Activated CD4-positive, alpha-beta T cell treated with anti-CD3 and anti-CD28 coated beads, Interleukin-2, amount 10 ng/mL, durations not matched to agents 7 days and 5 days (primary cell): ENCODE measurements at regions not wholly inside any gene's neighbourhood (a gene's known extent, or its start where the extent isn't known, plus 50 kb on each side); places are given as distances from the start of the nearest gene placed in this dataset.
A peak's percentile ranks its signal among the peaks of the same experiment; 100 is the strongest.
"Not testable (repeated sequence)": the region's sequence is repeated elsewhere in the genome, so short reads cannot be mapped to it uniquely, and the experiment has no call there.

ENCODE experiments used
- CTCF ChIA-PET: fragments of 350-600 bp; sonication (Branson Sonifier 250); formaldehyde crosslinking; loops from one replicate; lab custom pipeline; 2021; ENCODE audit warnings: antibody characterized with exemption; lab: Charles Lee
- POLR2A ChIA-PET: fragments of 350-600 bp; sonication (Branson Sonifier 250); formaldehyde crosslinking; loops from one replicate; lab custom pipeline; 2021; ENCODE audit warnings: antibody characterized with exemption; lab: Charles Lee
- DNase-seq: peaks from one replicate; pipeline ENCODE4 v3.0.0-alpha.2; 2020
- H3K27ac Mint-ChIP-seq: one replicate; pipeline ENCODE4 v1.8.0; 2021; ENCODE audit warnings: mild to moderate bottlenecking, moderate library complexity, mixed read lengths
- H3K27me3 Mint-ChIP-seq: one replicate; pipeline ENCODE4 v1.8.0; 2021; ENCODE audit warnings: mixed read lengths
- H3K36me3 Mint-ChIP-seq: one replicate; pipeline ENCODE4 v1.8.0; 2021; ENCODE audit warnings: low read depth, mixed read lengths
- H3K4me1 Mint-ChIP-seq: one replicate; pipeline ENCODE4 v1.8.0; 2021; ENCODE audit warnings: mixed read lengths
- H3K4me3 Mint-ChIP-seq: one replicate; pipeline ENCODE4 v1.8.0; 2021; ENCODE audit warnings: mild to moderate bottlenecking, moderate library complexity, mixed read lengths
- H3K9me3 Mint-ChIP-seq: one replicate; pipeline ENCODE4 v1.8.0; 2021; ENCODE audit warnings: mixed read lengths

DNA sequence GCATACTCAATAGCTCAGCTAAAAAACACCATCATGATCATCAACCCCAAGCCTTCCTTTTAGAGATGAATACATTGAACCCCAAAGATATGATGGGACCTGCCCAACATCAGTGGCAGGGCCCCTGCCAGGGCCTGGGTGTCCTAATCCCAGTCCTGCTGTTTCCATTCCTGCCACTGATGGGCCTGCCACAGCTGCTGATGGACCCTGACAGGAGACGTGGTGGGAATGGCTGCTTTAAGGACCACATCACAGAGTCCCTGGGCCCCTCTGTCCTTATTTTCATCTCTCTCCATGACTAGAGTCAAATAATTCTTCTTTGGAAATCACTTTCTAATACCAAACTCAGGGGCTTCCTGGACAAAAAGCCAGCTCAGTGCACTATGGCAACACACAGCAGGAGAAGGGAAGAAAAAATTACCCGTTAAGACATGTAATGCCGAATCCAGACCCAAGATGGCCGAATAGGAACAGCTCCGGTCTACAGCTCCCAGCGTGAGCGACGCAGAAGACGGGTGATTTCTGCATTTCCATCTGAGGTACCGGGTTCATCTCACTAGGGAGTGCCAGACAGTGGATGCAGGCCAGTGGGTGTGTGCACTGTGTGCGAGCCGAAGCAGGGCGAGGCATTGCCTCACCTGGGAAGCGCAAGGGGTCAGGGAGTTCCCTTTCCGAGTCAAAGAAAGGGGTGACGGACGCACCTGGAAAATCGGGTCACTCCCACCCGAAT lies 160.6 kb upstream of the THBS1 start:
- H3K36me3 Mint-ChIP-seq, H3K4me1 Mint-ChIP-seq: not testable (repeated sequence)

DNA sequence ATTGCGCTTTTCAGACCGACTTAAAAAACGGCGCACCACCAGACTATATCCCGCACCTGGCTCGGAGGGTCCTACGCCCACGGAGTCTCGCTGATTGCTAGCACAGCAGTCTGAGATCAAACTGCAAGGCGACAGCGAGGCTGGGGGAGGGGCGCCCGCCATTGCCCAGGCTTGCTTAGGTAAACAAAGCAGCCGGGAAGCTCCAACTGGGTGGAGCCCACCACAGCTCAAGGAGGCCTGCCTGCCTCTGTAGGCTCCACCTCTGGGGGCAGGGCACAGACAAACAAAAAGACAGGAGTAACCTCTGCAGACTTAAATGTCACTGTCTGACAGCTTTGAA lies 160.1 kb upstream of the THBS1 start:
- POLR2A ChIA-PET, H3K36me3 Mint-ChIP-seq, CTCF ChIA-PET, H3K9me3 Mint-ChIP-seq, H3K27me3 Mint-ChIP-seq, H3K4me3 Mint-ChIP-seq, H3K27ac Mint-ChIP-seq, DNase-seq, H3K4me1 Mint-ChIP-seq: not testable (repeated sequence)

More for the DNA sequence above, 160.6 kb upstream of the THBS1 start:
- H3K27me3 Mint-ChIP-seq, DNase-seq, CTCF ChIA-PET, H3K27ac Mint-ChIP-seq, POLR2A ChIA-PET, H3K4me3 Mint-ChIP-seq, H3K9me3 Mint-ChIP-seq: not testable (repeated sequence)

- H3K27me3 Mint-ChIP-seq, result peaks cover 42% of the 10 kb centered on the region
- peak; percentile 81 for DNase-seq
- POLR2A ChIA-PET, result no interaction called here
- peaks cover 35% of the 10 kb centered on the region for H3K4me1 Mint-ChIP-seq
- H3K36me3 Mint-ChIP-seq, result no peaks in the 10 kb centered on the region
- no peaks in the 10 kb centered on the region for H3K9me3 Mint-ChIP-seq
- CTCF ChIA-PET, result no interaction called here
- H3K27ac Mint-ChIP-seq, result peak overlapping the region; percentile 76
- H3K4me3 Mint-ChIP-seq, result peak overlapping the region; percentile 52
Measured at GRCh38 chr15:39426552-39427532, 154.0 kb upstream of the THBS1 start.

- H3K4me3 Mint-ChIP-seq, result no peak overlapping the region
- CTCF ChIA-PET, result no interaction called here
- H3K9me3 Mint-ChIP-seq, result no peaks in the 10 kb centered on the region
- H3K36me3 Mint-ChIP-seq, result no peaks in the 10 kb centered on the region
- no peak for DNase-seq
- peaks cover 35% of the 10 kb centered on the region for H3K4me1 Mint-ChIP-seq
- peak overlapping the region; percentile 31 for H3K27ac Mint-ChIP-seq
- POLR2A ChIA-PET, result no interaction called here
- peaks cover 48% of the 10 kb centered on the region for H3K27me3 Mint-ChIP-seq
Measured at GRCh38 chr15:39427705-39428104, 153.2 kb upstream of the THBS1 start.

GRCh38 chr15:39429898-39430357 lies 151.0 kb upstream of the THBS1 start:
- ChIA-PET CTCF (no interaction called here), POLR2A (no interaction called here)
- Mint-ChIP-seq H3K27ac (no peak overlapping the region), H3K27me3 (peaks cover 65% of the 10 kb centered on the region), H3K4me1 (peaks cover 35% of the 10 kb centered on the region), H3K9me3 (no peaks in the 10 kb centered on the region), H3K36me3 (no peaks in the 10 kb centered on the region), H3K4me3 (no peak overlapping the region)
- no peak for DNase-seq

GRCh38 chr15:39430389-39430788 lies 150.5 kb upstream of the THBS1 start:
- Mint-ChIP-seq H3K4me1 (peaks cover 35% of the 10 kb centered on the region), H3K27me3 (peaks cover 65% of the 10 kb centered on the region), H3K27ac (no peak overlapping the region), H3K9me3 (no peaks in the 10 kb centered on the region), H3K36me3 (no peaks in the 10 kb centered on the region), H3K4me3 (no peak overlapping the region)
- POLR2A ChIA-PET, result no interaction called here
- CTCF ChIA-PET, result no interaction called here
- DNase-seq, result no peak

GRCh38 chr15:39431376-39431775 lies 149.5 kb upstream of the THBS1 start:
- CTCF ChIA-PET, result no interaction called here
- no peaks in the 10 kb centered on the region for H3K9me3 Mint-ChIP-seq
- DNase-seq, result no peak
- no peaks in the 10 kb centered on the region for H3K36me3 Mint-ChIP-seq
- H3K4me1 Mint-ChIP-seq, result peaks cover 35% of the 10 kb centered on the region
- H3K27me3 Mint-ChIP-seq, result peaks cover 67% of the 10 kb centered on the region
- POLR2A ChIA-PET, result no interaction called here
- no peak overlapping the region for H3K27ac Mint-ChIP-seq
- no peak overlapping the region for H3K4me3 Mint-ChIP-seq

DNA sequence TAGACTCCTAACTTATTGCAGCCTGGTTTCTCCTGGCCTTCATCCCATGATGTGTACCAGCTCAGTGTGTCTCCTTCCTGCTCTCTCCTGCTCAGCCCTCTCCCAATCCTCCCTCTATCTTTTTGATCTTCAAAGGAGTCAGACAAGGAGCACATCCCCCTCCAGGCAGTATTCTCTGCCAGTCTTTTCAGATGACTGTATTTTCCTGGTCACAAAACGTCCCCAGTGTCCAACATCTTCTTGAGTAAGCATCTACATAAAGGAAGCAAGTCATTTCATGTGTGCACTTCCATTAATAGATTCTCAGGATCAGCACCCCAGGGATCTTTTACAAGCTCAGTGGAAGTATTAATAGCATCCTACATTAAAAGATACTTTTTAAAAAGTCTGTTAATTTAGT lies 148.9 kb upstream of the THBS1 start:
- CTCF ChIA-PET, result no interaction called here
- Mint-ChIP-seq H3K9me3 (no peaks in the 10 kb centered on the region), H3K27me3 (peaks cover 68% of the 10 kb centered on the region), H3K36me3 (no peaks in the 10 kb centered on the region), H3K4me1 (peaks cover 29% of the 10 kb centered on the region), H3K27ac (no peak overlapping the region), H3K4me3 (no peak overlapping the region)
- no peak for DNase-seq
- POLR2A ChIA-PET, result no interaction called here

DNA sequence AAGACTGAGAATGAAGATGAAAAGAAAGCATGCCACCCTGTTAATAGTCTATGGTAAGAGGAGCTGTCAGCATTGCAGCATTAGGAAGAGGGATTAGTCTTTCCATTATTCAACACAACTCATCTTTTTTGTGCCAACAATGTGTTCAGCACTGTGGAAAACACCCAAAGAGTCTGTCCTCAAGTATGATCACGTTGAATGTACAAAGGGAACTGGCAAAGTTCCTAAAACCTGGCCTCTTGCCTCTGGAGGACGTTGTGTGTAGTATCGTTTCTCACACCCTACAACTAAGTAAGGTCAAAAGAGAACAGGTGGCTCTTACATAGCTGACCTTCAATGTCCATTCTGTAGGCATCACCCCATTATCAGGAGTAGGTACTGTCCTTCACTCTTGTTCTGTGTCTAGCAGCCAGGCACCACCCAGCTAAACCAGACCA lies 147.9 kb upstream of the THBS1 start:
- POLR2A ChIA-PET, result no interaction called here
- H3K4me3 Mint-ChIP-seq, result no peak overlapping the region
- no peak overlapping the region for H3K27ac Mint-ChIP-seq
- peaks cover 20% of the 10 kb centered on the region for H3K4me1 Mint-ChIP-seq
- CTCF ChIA-PET, result no interaction called here
- no peaks in the 10 kb centered on the region for H3K9me3 Mint-ChIP-seq
- no peak for DNase-seq
- peaks cover 63% of the 10 kb centered on the region for H3K27me3 Mint-ChIP-seq
- H3K36me3 Mint-ChIP-seq, result no peaks in the 10 kb centered on the region

DNA sequence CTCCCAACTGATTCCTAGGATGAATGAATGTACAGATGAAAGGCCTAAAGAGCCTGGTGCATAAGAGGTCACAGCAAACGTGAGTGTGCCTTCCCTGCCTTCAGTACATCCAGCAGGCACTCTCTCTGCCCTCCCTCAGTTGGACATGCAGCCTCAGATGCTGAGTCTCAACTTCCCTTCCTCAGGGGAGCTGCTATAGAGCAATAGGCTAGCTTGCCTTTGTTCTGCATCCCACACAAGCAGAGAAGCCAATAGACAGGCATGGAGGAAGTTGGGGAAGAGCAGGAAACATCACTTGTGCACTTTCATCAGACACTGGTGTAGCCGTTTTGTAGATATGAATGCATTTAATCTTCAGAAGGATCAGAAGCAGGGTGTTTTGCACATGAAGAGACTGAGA lies 147.5 kb upstream of the THBS1 start:
- no peaks in the 10 kb centered on the region for H3K9me3 Mint-ChIP-seq
- H3K4me3 Mint-ChIP-seq, result no peak overlapping the region
- H3K27ac Mint-ChIP-seq, result no peak overlapping the region
- H3K27me3 Mint-ChIP-seq, result peaks cover 61% of the 10 kb centered on the region
- no peak for DNase-seq
- H3K4me1 Mint-ChIP-seq, result peaks cover 16% of the 10 kb centered on the region
- H3K36me3 Mint-ChIP-seq, result no peaks in the 10 kb centered on the region
- CTCF ChIA-PET, result no interaction called here
- POLR2A ChIA-PET, result no interaction called here

GRCh38 chr15:39434163-39434562 lies 146.7 kb upstream of the THBS1 start:
- Mint-ChIP-seq H3K36me3 (no peaks in the 10 kb centered on the region), H3K9me3 (no peaks in the 10 kb centered on the region), H3K27ac (no peak overlapping the region), H3K4me3 (no peak overlapping the region), H3K27me3 (peaks cover 60% of the 10 kb centered on the region), H3K4me1 (peaks cover 11% of the 10 kb centered on the region)
- CTCF ChIA-PET, result no interaction called here
- POLR2A ChIA-PET, result no interaction called here
- DNase-seq, result no peak

DNA sequence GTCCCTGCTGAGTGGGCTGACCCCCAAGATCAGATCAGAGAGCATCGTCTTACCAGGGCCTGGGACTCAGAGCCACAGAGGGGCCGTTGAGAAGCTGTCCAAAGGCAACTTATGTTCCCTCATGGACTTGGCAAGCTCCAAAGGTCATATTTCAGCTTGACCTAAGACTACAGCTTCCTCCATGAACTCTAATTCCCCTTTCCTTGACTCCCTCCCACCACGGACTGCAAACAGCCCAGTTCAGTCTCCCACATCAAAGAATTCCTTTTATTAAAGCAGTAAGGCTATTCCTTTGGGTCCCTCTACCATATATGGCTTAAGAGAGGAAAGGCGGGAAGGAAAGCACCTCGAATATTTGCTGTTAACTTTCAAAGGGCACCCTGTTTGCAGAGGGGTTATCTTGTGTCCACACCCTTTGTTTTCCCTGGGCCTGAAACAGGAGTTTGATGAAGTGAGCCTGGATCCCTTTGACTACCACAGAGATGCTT lies 146.1 kb upstream of the THBS1 start:
- CTCF ChIA-PET, result no interaction called here
- Mint-ChIP-seq H3K36me3 (no peaks in the 10 kb centered on the region), H3K27ac (no peak overlapping the region), H3K4me3 (no peak overlapping the region), H3K4me1 (peaks cover 7% of the 10 kb centered on the region), H3K27me3 (peaks cover 62% of the 10 kb centered on the region), H3K9me3 (no peaks in the 10 kb centered on the region)
- no peak for DNase-seq
- POLR2A ChIA-PET, result no interaction called here

DNA sequence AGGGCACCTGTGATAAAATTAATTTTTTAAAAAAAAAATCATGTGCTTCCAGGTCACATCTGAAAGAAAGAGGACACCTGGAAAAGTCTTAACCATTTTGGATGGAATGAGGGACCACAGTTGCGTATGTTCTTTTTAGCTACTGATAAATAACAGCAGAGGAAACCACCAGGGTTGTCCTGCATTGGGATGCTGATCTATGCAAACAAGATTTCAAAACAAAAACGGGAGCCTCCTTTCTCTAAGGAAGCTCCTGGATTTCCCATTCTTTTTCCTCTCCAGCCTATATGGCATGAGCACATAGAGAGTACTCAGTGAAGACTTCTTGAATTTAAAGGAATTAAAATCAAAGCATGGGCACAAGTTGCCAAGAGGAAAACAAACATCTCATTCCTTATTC lies 145.6 kb upstream of the THBS1 start:
- Mint-ChIP-seq H3K36me3 (no peaks in the 10 kb centered on the region), H3K27ac (no peak overlapping the region), H3K9me3 (no peaks in the 10 kb centered on the region), H3K27me3 (peaks cover 58% of the 10 kb centered on the region), H3K4me1 (peaks cover 2% of the 10 kb centered on the region), H3K4me3 (no peak overlapping the region)
- DNase-seq, result no peak
- CTCF ChIA-PET, result no interaction called here
- POLR2A ChIA-PET, result no interaction called here
